Liver (tissue), 8 donors: ENCODE measurements at regions not wholly inside any gene's neighbourhood (a gene's known extent, or its start where the extent isn't known, plus 50 kb on each side); places are given as distances from the start of the nearest gene placed in this dataset.

Source experiments
- DNase-seq: peaks from one replicate; pipeline ENCODE4 v3.0.0-alpha.2; 2017; ENCODE audit warnings: low spot score
- H3K27ac ChIP-seq, 2 donors: one replicate each; pipeline ENCODE4 v1.7.0; 2013; ENCODE audit warnings: inconsistent platforms in 2 of 2, low read length in 2 of 2, control low read depth in 1 of 2, low read depth in 1 of 2, mild to moderate bottlenecking in 1 of 2
- H3K27me3 ChIP-seq, 4 donors: one replicate each; pipeline versions ENCODE4 v1.6.1 to v1.7.0; 2013; ENCODE audit warnings: low read length in 3 of 4, inconsistent platforms in 1 of 4, mild to moderate bottlenecking in 1 of 4, moderate library complexity in 1 of 4; ENCODE audit not compliant: control insufficient read depth in 4 of 4, insufficient read depth in 4 of 4
- H3K36me3 ChIP-seq, 4 donors: one replicate each; pipeline versions ENCODE4 v1.6.1 to v1.7.0; 2013; ENCODE audit warnings: low read length in 3 of 4, mild to moderate bottlenecking in 3 of 4, low read depth in 1 of 4, moderate library complexity in 1 of 4; ENCODE audit not compliant: control insufficient read depth in 4 of 4, insufficient read depth in 3 of 4
- H3K4me1 ChIP-seq, 4 donors: one replicate each; pipeline versions ENCODE4 v1.6.1 to v1.7.0; 2013; ENCODE audit warnings: low read length in 3 of 4, mild to moderate bottlenecking in 3 of 4, moderate library complexity in 1 of 4; ENCODE audit not compliant: control insufficient read depth in 4 of 4, insufficient read depth in 4 of 4
- H3K4me3 ChIP-seq, 3 donors: one replicate each; pipeline versions ENCODE4 v1.6.1 to v1.7.0; 2013; ENCODE audit warnings: low read length in 3 of 3, control low read depth in 1 of 3, low read depth in 1 of 3, mild to moderate bottlenecking in 1 of 3
- H3K9ac ChIP-seq, 2 donors: one replicate each; pipeline ENCODE4 v1.7.0; 2013; ENCODE audit warnings: low read length in 2 of 2, mild to moderate bottlenecking in 2 of 2, moderate library complexity in 2 of 2, control low read depth in 1 of 2, low read depth in 1 of 2
- H3K9me3 ChIP-seq, 4 donors: one replicate each; pipeline versions ENCODE4 v1.6.1 to v1.7.0; 2013; ENCODE audit warnings: low read length in 3 of 4; ENCODE audit not compliant: control insufficient read depth in 4 of 4
- ATF3 ChIP-seq: IDR thresholded peaks from 2 replicates; pipeline ENCODE4 v1.6.1; 2016; ENCODE audit warnings: antibody characterized with exemption
- EGR1 ChIP-seq, 2 donors: IDR thresholded peaks; 2 replicates each; pipeline ENCODE4 v1.6.1; 2016 to 2018; ENCODE audit warnings: antibody characterized with exemption in 2 of 2, low read depth in 2 of 2
- FOXA1 ChIP-seq: IDR thresholded peaks from 2 replicates; pipeline ENCODE4 v1.6.1; 2016; ENCODE audit warnings: antibody characterized with exemption
- FOXA2 ChIP-seq: IDR thresholded peaks from 2 replicates; pipeline ENCODE4 v1.6.1; 2016; ENCODE audit warnings: antibody characterized with exemption
- GABPA ChIP-seq, 2 donors: IDR thresholded peaks in 1 of 2; conservative IDR thresholded peaks in 1 of 2; 2 replicates each; pipeline ENCODE4 v1.6.1; 2016; ENCODE audit warnings: antibody characterized with exemption in 2 of 2, mild to moderate bottlenecking in 1 of 2, moderate library complexity in 1 of 2
- HNF4A ChIP-seq, 2 donors: conservative IDR thresholded peaks; 2 replicates each; pipeline ENCODE4 v1.6.1; 2016; ENCODE audit warnings: antibody characterized with exemption in 2 of 2, mild to moderate bottlenecking in 2 of 2
- HNF4G ChIP-seq: IDR thresholded peaks from 2 replicates; pipeline ENCODE4 v1.6.1; 2016; ENCODE audit warnings: antibody characterized with exemption
- JUND ChIP-seq, 2 donors: IDR thresholded peaks; 2 replicates each; pipeline ENCODE4 v1.6.1; 2016; ENCODE audit warnings: antibody characterized with exemption in 2 of 2
- NR2F2 ChIP-seq: IDR thresholded peaks from 2 replicates; pipeline ENCODE4 v1.6.1; 2016; ENCODE audit warnings: antibody characterized with exemption
- RAD21 ChIP-seq, 2 donors: IDR thresholded peaks; 2 replicates each; pipeline ENCODE4 v1.6.1; 2016; ENCODE audit warnings: antibody characterized with exemption in 2 of 2, mild to moderate bottlenecking in 2 of 2
- REST ChIP-seq: IDR thresholded peaks from 2 replicates; pipeline ENCODE4 v1.6.1; 2016; ENCODE audit warnings: antibody characterized with exemption, mild to moderate bottlenecking
- SP1 ChIP-seq: IDR thresholded peaks from 2 replicates; pipeline ENCODE4 v1.6.1; 2018; ENCODE audit warnings: antibody characterized with exemption, mild to moderate bottlenecking
- TAF1 ChIP-seq: conservative IDR thresholded peaks from 2 replicates; pipeline ENCODE4 v1.6.1; 2016; ENCODE audit warnings: antibody characterized with exemption, mild to moderate bottlenecking
- YY1 ChIP-seq: IDR thresholded peaks from 2 replicates; pipeline ENCODE4 v1.6.1; 2016; ENCODE audit warnings: antibody characterized with exemption, mild to moderate bottlenecking
- WGBS: extraction: QIAGEN DNeasy Blood & Tissue Kit; methylation state at CpG from one replicate; pipeline ENCODE4 v1.1.7; 2013; 5-methylcytosine and 5-hydroxymethylcytosine counted together
- TF ChIP-seq, protein P1 (sequence below): IDR thresholded peaks from 2 replicates; pipeline ENCODE4 v1.6.1; 2016; ENCODE audit warnings: antibody characterized with exemption
- TF ChIP-seq, protein P2 (sequence below): fragments of 150-350 bp; IDR thresholded peaks from 2 replicates; pipeline ENCODE4 v1.5.1; 2017; ENCODE audit warnings: improper control_type of control experiment, low read depth, low read length; ENCODE audit not compliant: missing input control
- donor health status: healthy.
- donor health status: healthy.
- donor health status: healthy.
- donor health status: healthy.
- donor health status: healthy.

GRCh38 chr18:42574871-42575270 lies 540.6 kb downstream of the RIT2 start:
- no peak for TF ChIP-seq FOXA1
- TF ChIP-seq JUND (IDR thresholded peaks at IDR 0.05): no peak
- TF ChIP-seq FOXA2: no peak
- TF ChIP-seq, protein P1, sequence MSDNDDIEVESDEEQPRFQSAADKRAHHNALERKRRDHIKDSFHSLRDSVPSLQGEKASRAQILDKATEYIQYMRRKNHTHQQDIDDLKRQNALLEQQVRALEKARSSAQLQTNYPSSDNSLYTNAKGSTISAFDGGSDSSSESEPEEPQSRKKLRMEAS: no peak
- no peak for TF ChIP-seq EGR1 (IDR thresholded peaks at IDR 0.05; ENCODE audit: low read depth in 2 of 2)
- TF ChIP-seq REST: no peak
- TF ChIP-seq YY1: no peak
- TF ChIP-seq TAF1: no peak
- no peak for TF ChIP-seq ATF3
- TF ChIP-seq RAD21 (IDR thresholded peaks at IDR 0.05): no peak
- TF ChIP-seq GABPA (IDR thresholded peaks at IDR 0.05 in 1 of 2, conservative IDR thresholded peaks at IDR 0.05 in 1 of 2): no peak
- no peak for TF ChIP-seq SP1
- TF ChIP-seq NR2F2: no peak
- Histone ChIP-seq H3K4me3 (no peak overlapping the region), H3K9ac (no peak overlapping the region), H3K36me3 (no peaks in the 10 kb centered on the region), H3K27ac (no peak overlapping the region), H3K9me3 (no peaks in the 10 kb centered on the region), H3K27me3 (no peaks in the 10 kb centered on the region), H3K4me1 (no peaks in the 10 kb centered on the region)
- WGBS: 87% methylated on average over 4 of the region's 4 CpGs
- DNase-seq: no peak

DNA sequence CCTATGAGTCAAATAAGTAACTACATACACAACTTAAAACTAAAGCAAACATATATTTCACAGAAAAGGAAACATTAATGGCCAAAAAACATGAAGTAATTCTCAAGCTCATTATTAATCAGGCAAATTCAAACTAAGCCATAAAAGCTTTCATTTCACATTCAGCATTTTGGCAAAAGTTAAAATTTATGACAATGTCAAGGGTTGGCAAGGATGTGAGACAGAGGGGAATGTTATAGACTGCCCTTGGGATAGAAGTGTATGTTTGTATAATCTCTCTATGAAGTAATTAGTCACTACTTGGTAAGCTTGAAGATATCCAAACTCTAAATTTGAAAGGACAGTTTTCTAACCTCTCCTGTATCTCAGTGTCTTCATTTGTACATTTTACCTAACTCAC lies 539.4 kb downstream of the RIT2 start:
- Histone ChIP-seq H3K27me3 (no peaks in the 10 kb centered on the region), H3K4me3 (no peak overlapping the region), H3K9me3 (no peaks in the 10 kb centered on the region), H3K9ac (no peak overlapping the region), H3K36me3 (no peaks in the 10 kb centered on the region), H3K27ac (no peak overlapping the region), H3K4me1 (no peaks in the 10 kb centered on the region)
- TF ChIP-seq HNF4A (conservative IDR thresholded peaks at IDR 0.05) (no peak), JUND (IDR thresholded peaks at IDR 0.05) (no peak), HNF4G (no peak)
- TF ChIP-seq, protein P1: no peak
- TF ChIP-seq, protein P2, sequence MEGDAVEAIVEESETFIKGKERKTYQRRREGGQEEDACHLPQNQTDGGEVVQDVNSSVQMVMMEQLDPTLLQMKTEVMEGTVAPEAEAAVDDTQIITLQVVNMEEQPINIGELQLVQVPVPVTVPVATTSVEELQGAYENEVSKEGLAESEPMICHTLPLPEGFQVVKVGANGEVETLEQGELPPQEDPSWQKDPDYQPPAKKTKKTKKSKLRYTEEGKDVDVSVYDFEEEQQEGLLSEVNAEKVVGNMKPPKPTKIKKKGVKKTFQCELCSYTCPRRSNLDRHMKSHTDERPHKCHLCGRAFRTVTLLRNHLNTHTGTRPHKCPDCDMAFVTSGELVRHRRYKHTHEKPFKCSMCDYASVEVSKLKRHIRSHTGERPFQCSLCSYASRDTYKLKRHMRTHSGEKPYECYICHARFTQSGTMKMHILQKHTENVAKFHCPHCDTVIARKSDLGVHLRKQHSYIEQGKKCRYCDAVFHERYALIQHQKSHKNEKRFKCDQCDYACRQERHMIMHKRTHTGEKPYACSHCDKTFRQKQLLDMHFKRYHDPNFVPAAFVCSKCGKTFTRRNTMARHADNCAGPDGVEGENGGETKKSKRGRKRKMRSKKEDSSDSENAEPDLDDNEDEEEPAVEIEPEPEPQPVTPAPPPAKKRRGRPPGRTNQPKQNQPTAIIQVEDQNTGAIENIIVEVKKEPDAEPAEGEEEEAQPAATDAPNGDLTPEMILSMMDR: no peak
- DNase-seq: no peak
